OCI-LY3 (cell line): ENCODE measurements at regions not wholly inside any gene's neighbourhood (a gene's known extent, or its start where the extent isn't known, plus 50 kb on each side); places are given as distances from the start of the nearest gene placed in this dataset.

Source experiments
- H2AFZ ChIP-seq: fragments of 200-600, 300-600 bp; shearing (Covaris generic); 2 replicates; pipeline ENCODE4 v1.6.0; 2014; ENCODE audit warnings: antibody characterized with exemption, low read depth, low read length
- H3K27ac ChIP-seq: fragments of 200-600, 300-600 bp; sonication (generic); 2 replicates; pipeline ENCODE4 v1.5.1; 2014; ENCODE audit warnings: mild to moderate bottlenecking, low read length, moderate library complexity, mixed read lengths
- H3K27me3 ChIP-seq: fragments of 200-600, 300-600 bp; sonication (generic); 2 replicates; pipeline ENCODE4 v1.6.1; 2014; ENCODE audit warnings: low read depth, low read length, mixed read lengths
- H3K36me3 ChIP-seq: fragments of 200-600, 300-600 bp; sonication (generic); replicated peaks from 2 replicates; pipeline ENCODE3; 2014; ENCODE audit warnings: low read depth, low read length, mixed read lengths
- H3K4me1 ChIP-seq: fragments of 300-600, 200-600 bp; sonication (generic); 2 replicates; pipeline ENCODE4 v1.6.1; 2014; ENCODE audit warnings: low read length, mixed read lengths
- H3K4me2 ChIP-seq: fragments of 200-600, 300-600 bp; sonication (generic); 2 replicates; pipeline ENCODE4 v1.6.1; 2014; ENCODE audit warnings: low read length, mixed read lengths
- H3K4me3 ChIP-seq: fragments of 300-600, 200-600 bp; sonication (generic); 2 replicates; pipeline ENCODE4 v1.5.1; 2014; ENCODE audit warnings: antibody characterized with exemption, mild to moderate bottlenecking, low read length, moderate library complexity
- H3K79me2 ChIP-seq: fragments of 300-600, 200-600 bp; shearing (Covaris generic); 2 replicates; pipeline ENCODE4 v1.6.1; 2014; ENCODE audit warnings: mild to moderate bottlenecking, low read length, mixed read lengths
- H3K9ac ChIP-seq: fragments of 300-600, 200-600 bp; shearing (Covaris generic); 2 replicates; pipeline ENCODE4 v1.6.0; 2014; ENCODE audit warnings: mild to moderate bottlenecking, low read length, moderate library complexity
- H3K9me3 ChIP-seq: fragments of 200-600, 300-600 bp; shearing (Covaris generic); 2 replicates; pipeline ENCODE4 v1.6.1; 2014; ENCODE audit warnings: low read length, mixed read lengths; ENCODE audit not compliant: insufficient read depth
- H4K20me1 ChIP-seq: fragments of 200-600, 300-600 bp; sonication (generic); 2 replicates; pipeline ENCODE4 v1.6.1; 2016; ENCODE audit warnings: low read length, mixed read lengths; ENCODE audit not compliant: insufficient read depth
- CTCF ChIP-seq: fragments of 200-600, 300-600 bp; sonication (generic); IDR thresholded peaks from 2 replicates; pipeline ENCODE4 v1.5.1; 2014; ENCODE audit warnings: antibody characterized with exemption, low read length, low read depth
- EZH2phosphoT487 ChIP-seq: fragments of 200-600 bp; shearing (Covaris generic); IDR thresholded peaks from 2 replicates; pipeline ENCODE4 v1.6.1; 2018; ENCODE audit warnings: antibody characterized with exemption, mixed run types, low read depth

DNA sequence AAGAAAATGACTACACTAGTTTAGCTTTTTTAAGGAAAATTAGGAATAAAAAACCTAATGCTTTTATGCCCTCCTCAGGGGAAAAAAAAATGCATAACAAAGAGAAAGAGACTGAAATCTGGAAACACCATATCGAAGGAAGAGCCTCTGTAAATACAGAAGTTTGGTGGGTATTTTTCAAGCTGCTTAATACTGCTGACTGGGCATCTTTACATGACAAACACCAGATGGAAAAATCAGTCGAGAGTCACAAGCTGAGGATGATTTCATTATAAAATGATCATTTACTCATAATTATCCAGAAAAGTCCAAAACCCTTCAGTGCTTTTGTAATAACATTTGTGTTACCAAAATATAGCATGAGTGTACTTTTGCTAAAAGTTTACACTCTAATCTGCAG, 1600.7 kb upstream of the ACVR2A start:
- Histone ChIP-seq H2AFZ (no peak overlapping the region), H3K4me3 (no peak overlapping the region)

GRCh38 chr2:146241023-146241422, 1603.8 kb upstream of the ACVR2A start:
- H3K79me2 ChIP-seq, result no peaks in the 10 kb centered on the region
- H4K20me1 ChIP-seq, result no peaks in the 10 kb centered on the region
- H2AFZ ChIP-seq, result no peak overlapping the region
- no peaks in the 10 kb centered on the region for H3K36me3 ChIP-seq
- no peak overlapping the region for H3K4me3 ChIP-seq
- no peak overlapping the region for H3K9ac ChIP-seq
- H3K4me1 ChIP-seq, result peaks cover 2% of the 10 kb centered on the region
- H3K27ac ChIP-seq, result no peak overlapping the region
- H3K9me3 ChIP-seq, result no peaks in the 10 kb centered on the region
- H3K4me2 ChIP-seq, result no peak overlapping the region
- no peak for TF ChIP-seq EZH2phosphoT487
- H3K27me3 ChIP-seq, result no peaks in the 10 kb centered on the region

More for the DNA sequence above, 1600.7 kb upstream of the ACVR2A start:
- no peak overlapping the region for H3K4me2 ChIP-seq
- TF ChIP-seq CTCF, result no peak
- no peak for TF ChIP-seq EZH2phosphoT487
- H3K4me1 ChIP-seq, result peaks cover 6% of the 10 kb centered on the region
- H4K20me1 ChIP-seq, result no peaks in the 10 kb centered on the region
- no peaks in the 10 kb centered on the region for H3K27me3 ChIP-seq
- no peaks in the 10 kb centered on the region for H3K36me3 ChIP-seq
- H3K27ac ChIP-seq, result no peak overlapping the region
- H3K9ac ChIP-seq, result no peak overlapping the region
- no peaks in the 10 kb centered on the region for H3K79me2 ChIP-seq
- no peaks in the 10 kb centered on the region for H3K9me3 ChIP-seq

- Histone ChIP-seq H2AFZ (no peak overlapping the region), H3K9me3 (no peaks in the 10 kb centered on the region), H3K9ac (no peak overlapping the region), H3K27me3 (no peaks in the 10 kb centered on the region), H3K79me2 (no peaks in the 10 kb centered on the region), H3K27ac (no peak overlapping the region), H3K4me1 (no peaks in the 10 kb centered on the region), H3K4me2 (no peak overlapping the region), H3K36me3 (no peaks in the 10 kb centered on the region), H4K20me1 (no peaks in the 10 kb centered on the region), H3K4me3 (no peak overlapping the region)
- TF ChIP-seq EZH2phosphoT487 (no peak), CTCF (no peak)
Observed at GRCh38 chr2:146240391-146240790, 1604.4 kb upstream of the ACVR2A start.

DNA sequence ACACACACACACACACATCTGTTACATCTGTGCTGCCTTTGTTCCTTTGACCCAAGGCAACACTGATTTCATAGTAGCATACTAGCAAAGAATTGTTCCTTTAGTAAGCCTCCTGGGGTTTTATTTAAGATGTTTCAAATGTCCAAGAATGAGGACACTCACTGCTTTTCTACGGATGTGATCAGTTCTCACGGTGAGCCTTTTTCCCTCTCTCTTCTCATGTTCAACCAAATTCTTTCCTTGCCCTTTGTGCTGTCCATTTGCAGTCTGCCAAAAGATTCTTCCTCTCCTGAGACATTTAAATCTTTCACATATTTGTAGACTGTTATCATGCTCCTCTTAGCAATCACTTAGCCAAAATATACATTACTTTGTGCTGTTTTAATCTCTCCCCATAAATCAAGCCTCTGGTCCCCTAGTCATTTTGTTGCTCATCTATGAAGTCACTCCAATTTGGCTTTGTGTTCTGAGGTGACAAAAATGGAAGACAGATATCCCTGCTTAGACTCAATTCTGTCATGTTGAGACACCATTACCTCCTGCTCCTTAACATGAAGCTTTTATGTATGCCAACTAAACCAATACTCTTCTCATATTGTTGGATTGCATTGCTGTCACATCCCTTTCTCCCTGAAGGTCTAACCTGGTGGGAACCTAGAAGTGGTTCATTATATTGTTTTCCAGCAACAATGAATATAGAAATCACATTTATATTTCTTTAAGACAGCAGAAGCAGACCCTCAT, 1605.3 kb upstream of the ACVR2A start:
- no peak overlapping the region for H3K4me3 ChIP-seq
- H3K9me3 ChIP-seq, result no peaks in the 10 kb centered on the region
- no peak overlapping the region for H3K27ac ChIP-seq
- H2AFZ ChIP-seq, result no peak overlapping the region
- no peaks in the 10 kb centered on the region for H3K27me3 ChIP-seq
- no peak overlapping the region for H3K4me2 ChIP-seq
- no peaks in the 10 kb centered on the region for H4K20me1 ChIP-seq
- no peak overlapping the region for H3K9ac ChIP-seq
- H3K36me3 ChIP-seq, result no peaks in the 10 kb centered on the region
- TF ChIP-seq EZH2phosphoT487 (no peak), CTCF (no peak)
- H3K4me1 ChIP-seq, result 0 out of 2 replicates have a peak, but pooled peaks cover 4% of the 10 kb centered on the region
- no peaks in the 10 kb centered on the region for H3K79me2 ChIP-seq
